HG03558 (cell line): ENCODE measurements at regions not wholly inside any gene's neighbourhood (a gene's known extent, or its start where the extent isn't known, plus 50 kb on each side); places are given as distances from the start of the nearest gene placed in this dataset.

Experiments used
- ATAC-seq: cut with Tn5 transposase; IDR thresholded peaks from one replicate; pipeline ENCODE4 v1.9.1; 2021; ENCODE audit warnings: moderate number of reproducible peaks; ENCODE audit not compliant: unreplicated experiment; ENCODE audit errors: extremely low read depth

GRCh38 chr16:72299684-72300243 is 127.8 kb upstream of the PMFBP1 start:
- no peak for ATAC-seq

- ATAC-seq, result no peak
Observed at GRCh38 chr16:72298961-72299360, 127.0 kb upstream of the PMFBP1 start.

GRCh38 chr16:72295914-72296313 is 124.0 kb upstream of the PMFBP1 start:
- no peak for ATAC-seq

- no peak for ATAC-seq
Observed at GRCh38 chr16:72291531-72291981, 119.6 kb upstream of the PMFBP1 start.

- no peak for ATAC-seq
Observed at GRCh38 chr16:72291121-72291520, 119.2 kb upstream of the PMFBP1 start.

- no peak for ATAC-seq
Observed at GRCh38 chr16:72287649-72288048, 115.7 kb upstream of the PMFBP1 start.

GRCh38 chr16:72286936-72287620 is 115.1 kb upstream of the PMFBP1 start:
- no peak for ATAC-seq

GRCh38 chr16:72285728-72286127 is 113.8 kb upstream of the PMFBP1 start:
- no peak for ATAC-seq

- ATAC-seq, result no peak
Observed at GRCh38 chr16:72285324-72285723, 113.4 kb upstream of the PMFBP1 start.

- no peak for ATAC-seq
Observed at GRCh38 chr16:72284042-72284789, 112.3 kb upstream of the PMFBP1 start.

GRCh38 chr16:72282362-72282761 is 110.4 kb upstream of the PMFBP1 start:
- ATAC-seq, result no peak

GRCh38 chr16:72278301-72278700 is 106.3 kb upstream of the PMFBP1 start:
- no peak for ATAC-seq

- no peak for ATAC-seq
Observed at GRCh38 chr16:72277749-72278148, 105.8 kb upstream of the PMFBP1 start.

GRCh38 chr16:72271699-72272240 is 99.8 kb upstream of the PMFBP1 start:
- no peak for ATAC-seq

- no peak for ATAC-seq
Observed at GRCh38 chr16:72270531-72270930, 98.6 kb upstream of the PMFBP1 start.

- ATAC-seq, result no peak
Observed at GRCh38 chr16:72266836-72267235, 94.9 kb upstream of the PMFBP1 start.

- ATAC-seq, result no peak
Observed at GRCh38 chr16:72264771-72265170, 92.8 kb upstream of the PMFBP1 start.

GRCh38 chr16:72262711-72263110 is 90.8 kb upstream of the PMFBP1 start:
- no peak for ATAC-seq

GRCh38 chr16:72261127-72261526 is 89.2 kb upstream of the PMFBP1 start:
- no peak for ATAC-seq

- no peak for ATAC-seq
Observed at GRCh38 chr16:72256398-72257066, 84.6 kb upstream of the PMFBP1 start.

- ATAC-seq, result no peak
Observed at GRCh38 chr16:72255786-72256185, 83.8 kb upstream of the PMFBP1 start.
